C4-2B (cell line): ENCODE measurements at regions not wholly inside any gene's neighbourhood (a gene's known extent, or its start where the extent isn't known, plus 50 kb on each side); places are given as distances from the start of the nearest gene placed in this dataset.

Experiments used
- ZFX ChIP-seq: fragments of 450-650 bp; IDR thresholded peaks from 2 replicates; pipeline ENCODE4 v1.6.1; 2017
- TF ChIP-seq, protein P1 (sequence below): fragments of 450-650 bp; conservative IDR thresholded peaks from 2 replicates; pipeline ENCODE4 v1.5.1; 2017; ENCODE audit warnings: mild to moderate bottlenecking

DNA sequence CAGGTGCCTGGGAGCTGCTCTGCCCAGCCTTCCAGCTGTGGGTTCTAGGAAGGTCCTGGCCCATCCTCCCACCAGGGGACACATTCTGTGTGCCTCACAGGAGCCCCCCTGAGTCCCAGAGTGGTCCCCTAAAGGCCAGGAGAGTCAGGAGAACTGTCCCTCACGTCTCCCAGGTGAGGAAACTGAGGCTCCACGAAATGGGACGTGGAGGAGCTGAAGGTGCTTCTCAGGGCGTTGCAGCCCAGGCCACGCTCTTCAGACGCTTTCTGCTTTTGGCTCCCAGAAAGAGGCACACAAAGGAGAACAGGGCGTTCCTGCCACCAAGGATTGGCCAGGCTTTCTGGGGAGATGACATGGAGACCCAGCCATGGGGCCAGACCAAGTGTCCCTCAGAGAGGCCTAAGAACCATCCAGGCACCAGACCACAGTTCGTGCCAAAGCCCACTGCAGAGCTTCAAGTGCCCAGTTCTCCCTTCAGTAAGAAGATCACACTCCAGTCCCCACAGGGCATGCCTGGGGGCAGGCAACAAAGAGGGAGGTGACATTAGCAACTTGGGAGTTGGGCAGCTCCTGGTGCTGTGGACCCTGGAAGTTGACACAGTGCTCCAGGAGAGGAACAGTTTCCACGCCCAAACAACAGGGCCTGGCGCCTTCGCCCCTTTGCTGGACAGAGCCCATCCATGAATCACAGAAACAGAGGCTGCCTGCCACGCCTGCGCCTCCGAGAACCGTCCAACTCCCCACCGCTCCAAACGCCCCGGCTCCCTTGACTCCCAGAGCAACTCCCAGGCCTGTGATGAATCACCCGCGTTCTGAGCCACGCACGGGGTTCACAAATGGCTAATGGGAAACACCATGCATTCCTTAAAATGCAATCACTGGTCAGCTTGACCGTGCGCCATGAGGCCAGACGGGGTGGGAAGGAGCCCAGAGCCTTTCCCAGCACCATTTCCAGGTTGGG, 589.2 kb downstream of the BRD1 start:
- TF ChIP-seq, protein P1, sequence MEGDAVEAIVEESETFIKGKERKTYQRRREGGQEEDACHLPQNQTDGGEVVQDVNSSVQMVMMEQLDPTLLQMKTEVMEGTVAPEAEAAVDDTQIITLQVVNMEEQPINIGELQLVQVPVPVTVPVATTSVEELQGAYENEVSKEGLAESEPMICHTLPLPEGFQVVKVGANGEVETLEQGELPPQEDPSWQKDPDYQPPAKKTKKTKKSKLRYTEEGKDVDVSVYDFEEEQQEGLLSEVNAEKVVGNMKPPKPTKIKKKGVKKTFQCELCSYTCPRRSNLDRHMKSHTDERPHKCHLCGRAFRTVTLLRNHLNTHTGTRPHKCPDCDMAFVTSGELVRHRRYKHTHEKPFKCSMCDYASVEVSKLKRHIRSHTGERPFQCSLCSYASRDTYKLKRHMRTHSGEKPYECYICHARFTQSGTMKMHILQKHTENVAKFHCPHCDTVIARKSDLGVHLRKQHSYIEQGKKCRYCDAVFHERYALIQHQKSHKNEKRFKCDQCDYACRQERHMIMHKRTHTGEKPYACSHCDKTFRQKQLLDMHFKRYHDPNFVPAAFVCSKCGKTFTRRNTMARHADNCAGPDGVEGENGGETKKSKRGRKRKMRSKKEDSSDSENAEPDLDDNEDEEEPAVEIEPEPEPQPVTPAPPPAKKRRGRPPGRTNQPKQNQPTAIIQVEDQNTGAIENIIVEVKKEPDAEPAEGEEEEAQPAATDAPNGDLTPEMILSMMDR: no peak
- no peak for TF ChIP-seq ZFX
